Breast epithelium (tissue), 3 donors: ENCODE measurements at regions not wholly inside any gene's neighbourhood (a gene's known extent, or its start where the extent isn't known, plus 50 kb on each side); places are given as distances from the start of the nearest gene placed in this dataset.

Experiments used
- CTCF ChIP-seq, 3 donors: fragments of 450-650 bp; IDR thresholded peaks; one replicate each; pipeline ENCODE4 v1.5.1; 2016 to 2017; ENCODE audit warnings: antibody characterized with exemption in 3 of 3, mild to moderate bottlenecking in 3 of 3, moderate library complexity in 3 of 3
- POLR2A ChIP-seq: fragments of 450-650 bp; IDR thresholded peaks from one replicate; pipeline ENCODE4 v1.6.1; 2016; ENCODE audit warnings: antibody characterized with exemption, mild to moderate bottlenecking, moderate library complexity
- POLR2AphosphoS5 ChIP-seq, 3 donors: sonication (generic); formaldehyde crosslinking; IDR thresholded peaks; one replicate each; pipeline ENCODE4 v1.6.1; 2017; ENCODE audit warnings: antibody characterized with exemption in 3 of 3

GRCh38 chr4:123248085-123248659 lies 148.4 kb upstream of the SPRY1 start:
- TF ChIP-seq CTCF (IDR thresholded peaks at IDR 0.05) (no peak), POLR2AphosphoS5 (IDR thresholded peaks at IDR 0.05) (no peak), POLR2A (no peak)
